Gastrocnemius medialis (tissue), 4 donors: ENCODE measurements at regions not wholly inside any gene's neighbourhood (a gene's known extent, or its start where the extent isn't known, plus 50 kb on each side); places are given as distances from the start of the nearest gene placed in this dataset.
"Not testable (repeated sequence)": the region's sequence is repeated elsewhere in the genome, so short reads cannot be mapped to it uniquely, and the experiment has no call there.

Source experiments
- POLR2A ChIP-seq, 2 donors: fragments of 450-650 bp; IDR thresholded peaks; one replicate each; pipeline ENCODE4 v1.6.1; 2017; ENCODE audit warnings: antibody characterized with exemption in 2 of 2, mild to moderate bottlenecking in 2 of 2, moderate library complexity in 2 of 2
- TF ChIP-seq, protein P1 (sequence below), 5 experiments: fragments of 450-650 bp in 3 of 5; fragments of 200-600 bp in 2 of 5; sonication (generic) in 2 of 5; IDR thresholded peaks in 4 of 5; conservative IDR thresholded peaks in 1 of 5; 1 replicate in 4 of 5; 2 replicates in 1 of 5; pipeline ENCODE4 v1.5.1; 2016 to 2019; ENCODE audit warnings: antibody characterized with exemption in 5 of 5, mild to moderate bottlenecking in 3 of 5, moderate library complexity in 3 of 5

DNA sequence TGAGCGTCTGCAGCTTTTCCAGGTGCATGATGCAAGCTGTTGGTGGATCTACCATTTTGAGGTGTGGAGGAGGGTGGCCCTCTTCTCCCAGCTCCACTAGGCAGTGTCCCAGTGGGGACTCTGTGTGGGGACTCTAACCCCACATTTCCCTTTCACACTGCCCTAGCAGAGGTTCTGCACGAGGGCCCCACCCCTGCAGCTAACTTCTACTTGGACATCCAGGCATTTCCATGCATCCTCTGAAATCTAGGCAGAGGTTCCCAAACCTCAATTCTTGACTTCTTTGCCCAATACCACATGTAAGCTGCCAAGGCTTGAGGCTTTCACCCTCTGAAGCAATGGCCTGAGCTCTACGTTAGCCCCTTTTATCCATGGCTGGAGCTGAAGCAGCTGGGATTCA, 61.4 kb upstream of the HGFAC start:
- TF ChIP-seq, protein P1, sequence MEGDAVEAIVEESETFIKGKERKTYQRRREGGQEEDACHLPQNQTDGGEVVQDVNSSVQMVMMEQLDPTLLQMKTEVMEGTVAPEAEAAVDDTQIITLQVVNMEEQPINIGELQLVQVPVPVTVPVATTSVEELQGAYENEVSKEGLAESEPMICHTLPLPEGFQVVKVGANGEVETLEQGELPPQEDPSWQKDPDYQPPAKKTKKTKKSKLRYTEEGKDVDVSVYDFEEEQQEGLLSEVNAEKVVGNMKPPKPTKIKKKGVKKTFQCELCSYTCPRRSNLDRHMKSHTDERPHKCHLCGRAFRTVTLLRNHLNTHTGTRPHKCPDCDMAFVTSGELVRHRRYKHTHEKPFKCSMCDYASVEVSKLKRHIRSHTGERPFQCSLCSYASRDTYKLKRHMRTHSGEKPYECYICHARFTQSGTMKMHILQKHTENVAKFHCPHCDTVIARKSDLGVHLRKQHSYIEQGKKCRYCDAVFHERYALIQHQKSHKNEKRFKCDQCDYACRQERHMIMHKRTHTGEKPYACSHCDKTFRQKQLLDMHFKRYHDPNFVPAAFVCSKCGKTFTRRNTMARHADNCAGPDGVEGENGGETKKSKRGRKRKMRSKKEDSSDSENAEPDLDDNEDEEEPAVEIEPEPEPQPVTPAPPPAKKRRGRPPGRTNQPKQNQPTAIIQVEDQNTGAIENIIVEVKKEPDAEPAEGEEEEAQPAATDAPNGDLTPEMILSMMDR (IDR thresholded peaks at IDR 0.05 in 4 of 5, conservative IDR thresholded peaks at IDR 0.05 in 1 of 5): not testable (repeated sequence)
- not testable (repeated sequence) for TF ChIP-seq POLR2A (IDR thresholded peaks at IDR 0.05)
